Stimulated activated CD4-positive, alpha-beta T cell treated with anti-CD3 and anti-CD28 coated beads, Interleukin-15, amount 100 ng/mL, for 48 hours (primary cell): ENCODE measurements at regions not wholly inside any gene's neighbourhood (a gene's known extent, or its start where the extent isn't known, plus 50 kb on each side); places are given as distances from the start of the nearest gene placed in this dataset.

ENCODE experiments used
- DNase-seq, 2 donors: peaks; one replicate each; pipeline ENCODE4 v3.0.0-alpha.2; 2020; ENCODE audit warnings: low read depth in 2 of 2

DNA sequence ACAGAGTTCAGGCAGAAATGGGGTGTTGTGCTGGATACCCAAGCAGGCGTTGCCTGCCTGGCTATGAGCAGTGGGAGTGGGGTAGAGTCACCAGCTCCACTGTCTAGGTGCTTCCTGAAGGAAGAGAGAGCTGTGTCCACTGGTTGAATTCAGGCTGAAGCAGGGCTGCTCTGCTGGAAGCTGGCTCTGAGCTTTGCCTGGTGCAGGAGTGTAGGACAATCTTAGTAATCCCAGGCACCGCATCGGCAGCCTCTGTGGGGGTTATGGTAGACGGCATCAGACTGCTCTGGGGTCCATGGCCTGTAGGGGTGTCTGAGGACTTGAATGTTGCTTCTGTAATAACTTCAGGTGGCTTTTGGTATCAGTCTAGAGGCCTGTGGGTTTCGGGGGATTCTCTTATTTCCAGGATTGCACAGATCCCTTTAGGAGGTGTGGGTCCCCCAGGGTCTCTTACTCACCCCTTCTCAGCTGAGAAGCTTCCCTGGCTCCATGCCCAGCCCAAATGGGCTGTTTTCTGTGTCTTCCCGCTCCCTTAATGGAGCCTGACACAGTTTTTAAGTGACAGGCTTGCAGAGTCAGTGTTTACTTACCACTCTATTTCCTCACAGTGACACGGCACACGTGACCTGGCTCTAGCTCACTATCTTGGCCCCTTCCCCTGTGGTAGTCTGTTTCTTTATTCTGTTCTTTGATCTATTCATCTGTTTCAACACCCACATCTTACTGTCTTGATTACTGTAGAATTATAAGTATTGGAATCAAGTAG lies 644.3 kb downstream of the CBLN2 start:
- no peak for DNase-seq

DNA sequence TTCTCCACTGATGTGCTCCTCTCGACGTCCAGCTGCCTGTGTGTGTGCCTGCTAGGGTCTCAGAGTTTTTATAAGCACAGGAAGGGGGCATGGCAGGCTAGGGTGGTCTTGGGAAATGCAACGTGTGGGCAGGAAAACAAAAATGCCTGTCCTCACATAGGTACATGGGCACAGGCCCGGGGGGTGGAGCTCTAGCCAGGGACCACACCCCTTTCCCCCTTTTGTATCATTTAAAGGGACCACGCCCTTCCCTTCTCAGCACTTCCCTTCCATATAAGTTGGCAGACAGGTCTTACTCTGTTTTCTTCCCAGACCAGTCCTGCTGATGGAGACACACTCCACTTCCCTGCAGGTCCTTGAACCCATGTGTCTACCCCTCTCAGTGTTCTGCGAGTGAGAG lies 645.0 kb downstream of the CBLN2 start:
- DNase-seq: no peak

- DNase-seq: no peak
Observed at GRCh38 chr18:71887509-71887908, 656.6 kb downstream of the CBLN2 start.

GRCh38 chr18:71878226-71878625 lies 665.9 kb downstream of the CBLN2 start:
- DNase-seq: no peak

DNA sequence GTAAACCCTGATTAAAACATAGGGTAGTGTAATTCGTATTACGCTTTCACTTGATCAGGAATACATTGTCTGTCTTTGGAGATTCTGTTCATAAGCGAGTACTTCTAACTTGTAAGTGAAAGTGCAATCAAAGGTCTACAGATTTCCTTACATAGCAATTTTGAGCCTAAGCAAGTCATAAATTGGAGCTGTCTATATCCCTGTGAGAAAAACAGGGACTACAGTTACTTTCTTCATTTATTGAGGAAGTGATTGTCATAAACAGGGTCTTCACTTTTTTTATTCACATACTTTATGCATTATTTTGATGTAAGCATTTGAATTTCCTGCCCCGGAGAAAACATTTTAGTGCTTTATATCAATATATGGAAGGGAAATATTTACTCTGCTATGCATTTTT lies 670.4 kb downstream of the CBLN2 start:
- DNase-seq: no peak

GRCh38 chr18:71865888-71866287 lies 678.3 kb downstream of the CBLN2 start:
- DNase-seq: no peak

DNA sequence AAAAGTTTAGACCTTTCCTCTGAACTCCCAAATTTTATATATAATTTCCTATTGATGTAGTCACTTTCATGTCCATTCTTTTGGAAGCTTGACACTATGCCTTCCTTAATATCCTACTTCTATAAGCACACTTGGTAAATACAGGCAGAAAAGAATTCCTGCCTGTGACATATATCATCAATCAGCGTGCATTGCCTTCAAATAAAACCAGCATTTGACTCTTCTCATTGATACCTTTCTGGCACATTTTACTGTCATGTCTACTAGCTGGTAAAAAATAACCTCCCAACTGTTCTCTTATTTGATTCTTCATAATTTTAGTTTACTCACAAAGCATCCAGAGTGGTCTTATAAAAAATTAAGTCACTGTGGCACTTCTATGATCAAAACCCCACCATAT lies 693.5 kb downstream of the CBLN2 start:
- DNase-seq: no peak

DNA sequence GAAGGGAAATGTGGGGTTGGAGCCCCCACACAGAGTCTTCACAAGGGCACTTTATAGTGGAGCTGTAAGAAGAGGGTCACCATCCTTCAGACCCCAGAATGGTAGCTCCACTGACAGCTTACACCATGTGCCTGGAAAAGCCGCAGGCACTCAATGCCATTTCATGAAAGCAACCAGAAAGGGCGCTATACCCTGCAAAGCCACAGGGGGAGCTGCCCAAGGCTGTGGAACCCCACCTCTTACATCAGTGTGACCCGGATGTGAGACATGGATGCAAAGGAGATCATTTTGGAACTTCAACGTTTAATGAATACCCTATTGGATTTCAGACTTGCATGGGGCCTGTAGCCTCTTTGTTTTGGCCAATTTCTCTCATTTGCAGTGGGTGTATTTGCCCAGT lies 694.7 kb downstream of the CBLN2 start:
- no peak for DNase-seq

DNA sequence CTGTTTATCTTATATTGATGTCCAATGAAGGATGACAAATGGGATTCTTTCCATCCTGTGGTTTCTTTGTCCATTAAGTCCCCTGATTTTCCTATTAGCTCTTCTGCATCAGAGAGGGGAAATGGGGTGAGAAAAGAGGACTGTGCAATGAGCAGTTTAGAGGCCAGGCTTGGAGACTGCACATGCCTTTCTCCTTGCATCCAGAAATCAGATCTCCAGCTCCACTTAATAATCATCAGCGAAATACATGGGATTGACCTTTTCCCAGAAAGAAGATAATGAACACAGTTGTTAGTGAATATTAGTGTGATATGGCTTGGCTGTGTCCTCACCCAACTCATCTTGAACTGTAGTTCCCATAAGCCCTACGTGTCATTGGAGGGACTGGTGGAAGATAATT lies 697.4 kb downstream of the CBLN2 start:
- DNase-seq: no peak

- DNase-seq: no peak
Observed at GRCh38 chr18:71844814-71845213, 699.3 kb downstream of the CBLN2 start.

- DNase-seq: no peak
Observed at GRCh38 chr18:71842666-71843065, 701.5 kb downstream of the CBLN2 start.

GRCh38 chr18:71837547-71837946 lies 706.6 kb downstream of the CBLN2 start:
- DNase-seq: no peak

DNA sequence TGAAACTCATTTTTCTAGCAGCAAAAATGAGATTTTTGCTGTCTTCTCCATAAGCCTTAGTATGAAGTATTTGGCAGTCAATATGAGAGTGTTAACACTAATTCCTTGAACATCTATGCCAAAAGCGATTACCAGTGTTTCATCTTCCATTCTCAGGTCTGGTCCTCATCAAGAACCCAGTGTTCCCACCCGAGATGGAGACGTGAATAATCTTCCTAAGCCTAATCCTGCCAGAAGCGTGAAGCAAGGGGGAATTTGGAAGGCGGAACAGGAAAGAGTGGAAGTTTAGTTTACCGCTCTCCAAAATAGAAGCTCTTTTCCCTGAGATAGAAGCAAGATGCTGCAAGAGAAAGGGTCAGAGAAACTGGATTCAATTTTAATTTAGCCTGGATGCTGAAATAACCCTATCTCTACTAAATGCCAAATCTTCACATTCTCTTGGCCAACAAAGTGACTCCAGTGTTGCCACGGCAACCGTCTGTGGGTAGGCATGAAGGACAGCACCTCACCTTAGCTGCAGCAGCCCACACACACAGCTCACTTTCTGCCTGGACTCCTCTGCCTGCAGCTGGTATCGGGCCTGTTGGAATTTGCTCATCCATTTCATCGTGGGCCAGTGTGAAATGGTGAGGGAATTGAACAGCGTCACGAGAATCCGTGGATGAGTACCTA lies 711.1 kb downstream of the CBLN2 start:
- no peak for DNase-seq

GRCh38 chr18:71831039-71831438 lies 713.1 kb downstream of the CBLN2 start:
- DNase-seq: no peak

- no peak for DNase-seq
Observed at GRCh38 chr18:71827301-71827700, 716.8 kb downstream of the CBLN2 start.

GRCh38 chr18:71815305-71815704 lies 728.8 kb downstream of the CBLN2 start:
- DNase-seq: no peak

DNA sequence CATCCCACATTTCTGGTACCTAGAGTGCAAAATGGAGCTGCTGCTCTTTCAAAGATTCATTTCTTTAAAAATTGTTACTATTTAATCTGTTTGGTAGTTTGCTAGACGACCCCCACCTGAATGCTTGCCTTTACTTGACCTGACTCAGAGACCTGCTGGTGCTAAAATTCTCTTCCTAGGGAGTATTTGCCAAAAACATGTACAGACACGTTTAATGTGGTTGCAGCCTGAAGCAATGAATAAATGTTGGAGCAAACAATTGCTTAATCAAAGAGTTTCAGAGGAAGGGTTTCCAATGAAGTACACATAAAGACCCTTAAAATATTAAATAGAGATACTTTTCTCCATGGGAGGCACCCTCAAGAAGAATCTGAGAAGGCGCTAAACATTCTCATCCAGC lies 734.4 kb downstream of the CBLN2 start:
- DNase-seq: no peak

- DNase-seq: no peak
Observed at GRCh38 chr18:71808616-71809015, 735.5 kb downstream of the CBLN2 start.

DNA sequence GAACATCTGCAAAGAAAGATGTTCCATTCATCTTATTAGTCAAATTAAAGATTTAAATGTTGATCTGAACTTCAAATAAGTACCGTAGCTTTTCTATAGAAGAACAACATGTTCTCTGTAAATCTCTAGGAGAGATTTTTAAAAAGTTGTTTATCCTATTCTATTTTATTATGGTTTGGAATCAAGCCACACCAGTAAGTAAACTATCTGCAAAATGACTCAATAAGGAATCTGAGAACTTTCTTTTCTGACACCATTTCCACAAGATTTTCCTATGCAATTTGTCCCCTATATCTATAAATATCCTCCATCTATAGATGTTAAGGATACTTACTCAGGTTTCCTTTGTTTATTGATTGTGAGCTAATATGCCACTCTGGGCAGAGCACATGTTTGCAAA lies 736.6 kb downstream of the CBLN2 start:
- DNase-seq: no peak

DNA sequence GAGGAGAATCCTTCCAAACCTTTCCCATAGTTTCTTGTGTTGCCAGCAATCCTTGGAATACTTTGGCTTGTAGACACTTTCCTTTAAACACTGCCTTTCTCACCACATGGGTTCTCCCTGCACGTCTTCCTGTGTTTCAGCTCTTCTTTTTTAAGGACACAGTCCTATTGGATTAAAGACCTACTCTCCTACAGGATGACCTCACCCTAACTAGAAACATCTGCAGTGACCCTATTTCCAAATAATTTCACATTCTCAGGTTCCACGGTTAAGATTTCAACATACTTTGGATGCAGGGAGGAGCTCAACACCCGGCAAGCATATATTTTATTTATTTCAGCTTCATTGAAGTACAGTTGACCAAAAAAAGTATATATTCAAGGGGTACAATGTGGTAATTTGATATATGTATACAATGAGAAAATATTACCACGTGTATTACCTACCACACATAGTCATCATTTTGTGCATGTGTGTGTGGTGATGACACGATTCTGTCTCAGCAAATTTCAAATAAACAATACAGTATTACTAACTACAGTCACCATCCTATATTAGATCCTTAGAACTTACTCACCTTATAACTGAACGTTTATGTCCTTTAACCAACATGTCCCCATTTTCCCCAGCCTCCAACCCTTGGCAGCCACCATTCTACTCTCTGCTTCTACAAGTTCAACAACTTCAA lies 745.0 kb downstream of the CBLN2 start:
- DNase-seq: no peak

- DNase-seq: no peak
Observed at GRCh38 chr18:71797554-71797953, 746.6 kb downstream of the CBLN2 start.

DNA sequence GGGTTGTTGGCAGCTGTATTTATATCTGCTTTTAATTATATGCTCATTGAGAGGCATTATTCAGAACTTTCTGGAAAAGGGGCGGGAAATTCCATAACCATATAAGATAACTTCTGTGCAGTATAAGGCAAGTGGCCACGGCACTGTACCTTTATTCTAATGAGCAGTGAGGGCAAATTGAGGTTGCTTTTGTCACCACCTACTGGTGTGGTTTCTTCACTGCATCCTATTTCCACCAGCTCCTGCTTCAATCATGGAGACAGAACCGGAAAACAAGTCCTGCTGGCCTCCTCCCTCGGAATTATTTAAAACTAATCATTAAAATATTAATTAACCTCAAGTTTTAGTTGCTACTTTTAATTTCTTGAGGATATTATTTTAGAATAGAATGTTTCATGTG lies 759.4 kb downstream of the CBLN2 start:
- peak in 1 of 2 donors; percentile 0 for DNase-seq

GRCh38 chr18:71760541-71760940 lies 783.6 kb downstream of the CBLN2 start:
- DNase-seq: no peak
